ENCODE measurements at regions not wholly inside any gene's neighbourhood (a gene's known extent, or its start where the extent isn't known, plus 50 kb on each side); places are given as distances from the start of the nearest gene placed in this dataset.

DNA sequence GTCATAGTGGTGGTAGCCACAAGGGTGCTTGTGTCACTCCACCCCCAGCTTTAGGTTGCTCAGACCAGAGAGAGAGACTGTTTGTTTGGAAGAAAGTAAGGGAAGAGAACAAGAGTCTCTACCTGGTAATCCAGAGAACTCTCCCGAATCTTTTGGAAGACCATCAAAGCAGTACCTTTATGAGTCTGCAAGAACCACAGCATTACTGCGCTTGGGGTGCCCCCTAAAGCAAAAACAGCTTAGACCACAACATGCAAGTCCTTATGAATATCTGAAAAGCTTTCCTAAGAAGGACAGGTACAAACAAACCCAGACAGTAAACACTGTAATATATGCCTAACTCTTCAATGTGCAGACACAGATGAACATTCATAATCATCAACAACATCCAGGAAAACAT is 1398.6 kb upstream of the C9orf72 start:
- RAD21 ChIA-PET (ENCODE audit: low non-redundant PET in 1 of 2, low total read pairs in 2 of 2, uncharacterized antibody in 2 of 2, unreplicated experiment in 2 of 2) = no interaction called here
- CTCF ChIA-PET = no interaction called here
- no peak overlapping the region for H3K4me3 ChIP-seq (replicated peaks in 1 of 2; ENCODE audit: low read depth in 1 of 2, low read length in 2 of 2)

More for the DNA sequence above, 1398.6 kb upstream of the C9orf72 start:
- TF ChIP-seq FOSL1 (IDR thresholded peaks at IDR 0.05; ENCODE audit: low read depth) = no peak
- TF ChIP-seq, protein P1, sequence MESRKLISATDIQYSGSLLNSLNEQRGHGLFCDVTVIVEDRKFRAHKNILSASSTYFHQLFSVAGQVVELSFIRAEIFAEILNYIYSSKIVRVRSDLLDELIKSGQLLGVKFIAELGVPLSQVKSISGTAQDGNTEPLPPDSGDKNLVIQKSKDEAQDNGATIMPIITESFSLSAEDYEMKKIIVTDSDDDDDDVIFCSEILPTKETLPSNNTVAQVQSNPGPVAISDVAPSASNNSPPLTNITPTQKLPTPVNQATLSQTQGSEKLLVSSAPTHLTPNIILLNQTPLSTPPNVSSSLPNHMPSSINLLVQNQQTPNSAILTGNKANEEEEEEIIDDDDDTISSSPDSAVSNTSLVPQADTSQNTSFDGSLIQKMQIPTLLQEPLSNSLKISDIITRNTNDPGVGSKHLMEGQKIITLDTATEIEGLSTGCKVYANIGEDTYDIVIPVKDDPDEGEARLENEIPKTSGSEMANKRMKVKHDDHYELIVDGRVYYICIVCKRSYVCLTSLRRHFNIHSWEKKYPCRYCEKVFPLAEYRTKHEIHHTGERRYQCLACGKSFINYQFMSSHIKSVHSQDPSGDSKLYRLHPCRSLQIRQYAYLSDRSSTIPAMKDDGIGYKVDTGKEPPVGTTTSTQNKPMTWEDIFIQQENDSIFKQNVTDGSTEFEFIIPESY (IDR thresholded peaks at IDR 0.05; ENCODE audit: extremely low read depth, insufficient replicate concordance, low read length) = no peak
- TF ChIP-seq SP1 (IDR thresholded peaks at IDR 0.05; ENCODE audit: low read depth) = no peak
- TF ChIP-seq SIN3A (IDR thresholded peaks at IDR 0.05; ENCODE audit: low read depth) = no peak
- no peak for TF ChIP-seq CBX3 (IDR thresholded peaks at IDR 0.05; ENCODE audit: low read depth)
- TF ChIP-seq JUND (IDR thresholded peaks at IDR 0.05) = no peak
- TF ChIP-seq, protein P2, sequence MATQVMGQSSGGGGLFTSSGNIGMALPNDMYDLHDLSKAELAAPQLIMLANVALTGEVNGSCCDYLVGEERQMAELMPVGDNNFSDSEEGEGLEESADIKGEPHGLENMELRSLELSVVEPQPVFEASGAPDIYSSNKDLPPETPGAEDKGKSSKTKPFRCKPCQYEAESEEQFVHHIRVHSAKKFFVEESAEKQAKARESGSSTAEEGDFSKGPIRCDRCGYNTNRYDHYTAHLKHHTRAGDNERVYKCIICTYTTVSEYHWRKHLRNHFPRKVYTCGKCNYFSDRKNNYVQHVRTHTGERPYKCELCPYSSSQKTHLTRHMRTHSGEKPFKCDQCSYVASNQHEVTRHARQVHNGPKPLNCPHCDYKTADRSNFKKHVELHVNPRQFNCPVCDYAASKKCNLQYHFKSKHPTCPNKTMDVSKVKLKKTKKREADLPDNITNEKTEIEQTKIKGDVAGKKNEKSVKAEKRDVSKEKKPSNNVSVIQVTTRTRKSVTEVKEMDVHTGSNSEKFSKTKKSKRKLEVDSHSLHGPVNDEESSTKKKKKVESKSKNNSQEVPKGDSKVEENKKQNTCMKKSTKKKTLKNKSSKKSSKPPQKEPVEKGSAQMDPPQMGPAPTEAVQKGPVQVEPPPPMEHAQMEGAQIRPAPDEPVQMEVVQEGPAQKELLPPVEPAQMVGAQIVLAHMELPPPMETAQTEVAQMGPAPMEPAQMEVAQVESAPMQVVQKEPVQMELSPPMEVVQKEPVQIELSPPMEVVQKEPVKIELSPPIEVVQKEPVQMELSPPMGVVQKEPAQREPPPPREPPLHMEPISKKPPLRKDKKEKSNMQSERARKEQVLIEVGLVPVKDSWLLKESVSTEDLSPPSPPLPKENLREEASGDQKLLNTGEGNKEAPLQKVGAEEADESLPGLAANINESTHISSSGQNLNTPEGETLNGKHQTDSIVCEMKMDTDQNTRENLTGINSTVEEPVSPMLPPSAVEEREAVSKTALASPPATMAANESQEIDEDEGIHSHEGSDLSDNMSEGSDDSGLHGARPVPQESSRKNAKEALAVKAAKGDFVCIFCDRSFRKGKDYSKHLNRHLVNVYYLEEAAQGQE (IDR thresholded peaks at IDR 0.05; ENCODE audit: low read depth) = no peak
- TF ChIP-seq ELF1 (IDR thresholded peaks at IDR 0.05; ENCODE audit: borderline replicate concordance, low read depth) = no peak
- TF ChIP-seq ZNF274 (IDR thresholded peaks at IDR 0.05; ENCODE audit: low read depth, low read length) = no peak
- no peak for TF ChIP-seq YY1 (IDR thresholded peaks at IDR 0.05; ENCODE audit: extremely low read depth, insufficient replicate concordance, low read depth, low read length)
- Histone ChIP-seq H3K36me3 (ENCODE audit: control insufficient read depth in 1 of 2, insufficient read depth in 2 of 2, low read length in 2 of 2) (no peaks in the 10 kb centered on the region), H4K20me1 (ENCODE audit: insufficient read depth) (no peaks in the 10 kb centered on the region), H3K79me2 (ENCODE audit: insufficient read depth, low read length) (no peaks in the 10 kb centered on the region), H3K27me3 (ENCODE audit: insufficient read depth, low read length) (no peaks in the 10 kb centered on the region), H3K4me2 (ENCODE audit: low read length) (no peak overlapping the region), H3K4me1 (ENCODE audit: control insufficient read depth in 1 of 2, insufficient read depth in 2 of 2, low read length in 2 of 2) (no peaks in the 10 kb centered on the region), H3K9me3 (ENCODE audit: control insufficient read depth in 1 of 2, insufficient read depth in 1 of 2, low read depth in 1 of 2, low read length in 2 of 2) (no peaks in the 10 kb centered on the region), H2AFZ (ENCODE audit: low read depth, low read length, poor library complexity, severe bottlenecking) (no peak overlapping the region), H3K9ac (ENCODE audit: low read length) (no peak overlapping the region), H3K27ac (ENCODE audit: low read depth, low read length) (no peak overlapping the region), H3K9me2 (ENCODE audit: insufficient read depth) (no peaks in the 10 kb centered on the region)
- POLR2A ChIA-PET = no interaction called here
- no TSS peak for BruUV-seq (replicated peaks)
- DNase-seq (ENCODE audit: low read depth, low spot score) = no peak
- no peak for ATAC-seq
- intact Hi-C loops (cut with micrococcal nuclease) = no loop called here
